ENCODE measurements at regions not wholly inside any gene's neighbourhood (a gene's known extent, or its start where the extent isn't known, plus 50 kb on each side); places are given as distances from the start of the nearest gene placed in this dataset.

GRCh38 chr14:45798659-45799058, 545.7 kb upstream of the MIS18BP1 start:
- TF ChIP-seq CTCF (IDR thresholded peaks at IDR 0.05; ENCODE audit: insufficient read depth, low read length) = no peak
- no peak for TF ChIP-seq POLR2AphosphoS5 (IDR thresholded peaks at IDR 0.05; ENCODE audit: low read depth)
- TF ChIP-seq REST (IDR thresholded peaks at IDR 0.05; ENCODE audit: insufficient replicate concordance, low read depth) = no peak
- TF ChIP-seq GABPA (IDR thresholded peaks at IDR 0.05; ENCODE audit: low read depth) = no peak

All from HL-60 (cell line).